DND-41 (cell line): ENCODE measurements at regions not wholly inside any gene's neighbourhood (a gene's known extent, or its start where the extent isn't known, plus 50 kb on each side); places are given as distances from the start of the nearest gene placed in this dataset.

ENCODE experiments used
- ATAC-seq: fragments of 200-7000 bp; cut with Tn5 transposase; 3 replicates; pipeline ENCODE4 v1.9.1; 2021; ENCODE audit warnings: low read depth; ENCODE audit not compliant: insufficient read depth
- DNase-seq: peaks from one replicate; pipeline ENCODE4 v3.0.0-alpha.2; 2020
- H2AFZ ChIP-seq: 2 replicates; pipeline ENCODE4 v1.6.0; 2012; ENCODE audit warnings: low read depth, low read length
- H3K27ac ChIP-seq: 2 replicates; pipeline ENCODE4 v1.5.1; 2012; ENCODE audit warnings: low read length, inconsistent platforms
- H3K27me3 ChIP-seq: fragments of 200-600 bp; sonication (generic); 2 replicates; pipeline ENCODE4 v1.6.0; 2012; ENCODE audit warnings: low read length, mild to moderate bottlenecking, inconsistent platforms; ENCODE audit not compliant: insufficient read depth, poor library complexity
- H3K36me3 ChIP-seq: 2 replicates; pipeline ENCODE4 v1.5.1; 2012; ENCODE audit warnings: low read length, inconsistent platforms; ENCODE audit not compliant: insufficient read depth
- H3K4me1 ChIP-seq: 2 replicates; pipeline ENCODE4 v1.5.1; 2012; ENCODE audit warnings: mild to moderate bottlenecking, low read length; ENCODE audit not compliant: insufficient read depth
- H3K4me2 ChIP-seq: 2 replicates; pipeline ENCODE4 v1.6.0; 2012; ENCODE audit warnings: mild to moderate bottlenecking, moderate library complexity, low read length, inconsistent platforms; ENCODE audit not compliant: insufficient read depth
- H3K4me3 ChIP-seq, 2 experiments: fragments of 200-600 bp in 1 of 2; shearing (Covaris generic) in 1 of 2; 2 replicates each; pipeline ENCODE4 v1.5.1; 2012 to 2016; ENCODE audit warnings: inconsistent platforms in 2 of 2, low read length in 2 of 2, mild to moderate bottlenecking in 2 of 2, low read depth in 1 of 2, moderate library complexity in 1 of 2
- H3K79me2 ChIP-seq: 2 replicates; pipeline ENCODE4 v1.6.0; 2012; ENCODE audit warnings: low read length, inconsistent platforms; ENCODE audit not compliant: insufficient read depth
- H3K9ac ChIP-seq: 2 replicates; pipeline ENCODE4 v1.6.0; 2012; ENCODE audit warnings: low read depth, mild to moderate bottlenecking, inconsistent platforms, low read length, moderate library complexity
- H3K9me3 ChIP-seq: 2 replicates; pipeline ENCODE4 v1.5.1; 2012; ENCODE audit warnings: low read length, moderate library complexity, mild to moderate bottlenecking, inconsistent platforms; ENCODE audit not compliant: insufficient read depth, severe bottlenecking
- H4K20me1 ChIP-seq: 2 replicates; pipeline ENCODE4 v1.6.0; 2012; ENCODE audit warnings: low read length; ENCODE audit not compliant: insufficient read depth
- CTCF ChIP-seq: IDR thresholded peaks from 2 replicates; pipeline ENCODE4 v1.5.1; 2012; ENCODE audit warnings: borderline replicate concordance, low read length, moderate library complexity, mild to moderate bottlenecking; ENCODE audit not compliant: poor library complexity, severe bottlenecking; ENCODE audit errors: extremely low read depth
- EZH2 ChIP-seq: IDR thresholded peaks from 3 replicates; pipeline ENCODE4 v1.6.1; 2012; ENCODE audit warnings: borderline replicate concordance, low read depth, mild to moderate bottlenecking, moderate library complexity, low read length, inconsistent platforms; ENCODE audit not compliant: severe bottlenecking

GRCh38 chr12:98408681-98409080 lies 106.7 kb upstream of the TMPO start:
- no peak for ATAC-seq
- Histone ChIP-seq H3K4me3 (no peak overlapping the region), H3K9me3 (peaks cover 3% of the 10 kb centered on the region), H3K27me3 (no peaks in the 10 kb centered on the region), H3K36me3 (no peaks in the 10 kb centered on the region), H3K9ac (no peak overlapping the region), H4K20me1 (no peaks in the 10 kb centered on the region), H3K79me2 (no peaks in the 10 kb centered on the region), H3K4me2 (no peak overlapping the region), H3K4me1 (peaks cover 9% of the 10 kb centered on the region), H2AFZ (no peak overlapping the region), H3K27ac (no peak overlapping the region)
- no peak for DNase-seq
- TF ChIP-seq EZH2 (no peak), CTCF (no peak)

DNA sequence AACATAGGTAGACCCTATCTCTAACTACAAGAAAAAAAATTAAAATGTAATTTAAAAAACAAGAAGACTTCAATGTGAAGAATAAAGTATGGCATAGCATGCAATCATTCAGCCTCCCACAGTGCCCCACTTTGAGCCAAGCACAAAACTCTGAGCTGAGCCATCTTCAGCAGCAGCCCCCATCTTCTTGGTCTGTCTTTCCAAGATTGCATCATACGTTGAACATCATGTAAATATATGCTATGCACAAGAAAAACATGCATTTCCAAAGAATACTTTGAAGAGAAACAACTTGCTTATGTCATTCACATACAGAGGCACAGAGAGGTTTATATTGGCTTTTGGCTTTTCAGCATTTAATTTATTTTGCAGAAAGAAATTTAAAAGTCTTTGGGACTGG lies 105.8 kb upstream of the TMPO start:
- Histone ChIP-seq H3K4me1 (peaks cover 2% of the 10 kb centered on the region; the same call in 1 of the 2 replicates), H3K36me3 (no peaks in the 10 kb centered on the region), H4K20me1 (no peaks in the 10 kb centered on the region), H3K27me3 (no peaks in the 10 kb centered on the region), H3K27ac (no peak overlapping the region), H3K9me3 (peaks cover 3% of the 10 kb centered on the region), H3K79me2 (no peaks in the 10 kb centered on the region), H3K9ac (no peak overlapping the region), H2AFZ (no peak overlapping the region), H3K4me3 (no peak overlapping the region), H3K4me2 (no peak overlapping the region)
- ATAC-seq (peak; percentile 47; the same call in 2 of the 3 replicates), DNase-seq (no peak)
- TF ChIP-seq CTCF = no peak
- TF ChIP-seq EZH2 = no peak

- Histone ChIP-seq H3K36me3 (no peaks in the 10 kb centered on the region), H3K27ac (no peak overlapping the region), H3K9ac (no peak overlapping the region), H3K4me3 (no peak overlapping the region), H3K4me2 (no peak overlapping the region), H3K79me2 (no peaks in the 10 kb centered on the region), H3K27me3 (no peaks in the 10 kb centered on the region), H2AFZ (no peak overlapping the region), H3K4me1 (peaks cover 2% of the 10 kb centered on the region; the same call in 1 of the 2 replicates), H3K9me3 (peaks cover 3% of the 10 kb centered on the region), H4K20me1 (no peaks in the 10 kb centered on the region)
- DNase-seq = no peak
- TF ChIP-seq EZH2 (no peak), CTCF (no peak)
- no peak for ATAC-seq
These were observed 105.0 kb upstream of the TMPO start for GRCh38 chr12:98410356-98410755.

DNA sequence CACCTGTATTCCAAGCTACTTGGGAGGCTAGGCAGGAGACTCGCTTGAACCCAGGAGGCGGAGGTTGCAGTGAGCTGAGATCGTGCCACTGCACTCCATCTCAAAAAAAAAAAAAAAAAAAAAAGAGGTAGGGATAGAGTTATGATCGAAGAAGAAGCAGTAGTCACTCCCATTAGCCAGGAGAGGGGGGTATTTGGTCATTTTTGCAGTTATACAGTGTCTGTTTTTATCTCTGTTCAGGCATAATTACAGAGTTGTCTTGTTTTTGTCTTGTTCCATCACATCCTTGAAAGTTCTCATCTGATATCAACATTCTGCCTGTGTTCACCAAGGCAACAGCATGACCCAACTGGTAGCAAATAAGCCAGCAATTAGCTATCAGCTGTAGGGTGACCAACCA lies 98.5 kb upstream of the TMPO start:
- H3K4me2 ChIP-seq = no peak overlapping the region
- DNase-seq (no peak), ATAC-seq (peak; percentile 40; the same call in 1 of the 3 replicates)
- no peak overlapping the region for H3K9ac ChIP-seq
- no peak overlapping the region for H2AFZ ChIP-seq
- no peaks in the 10 kb centered on the region for H3K4me1 ChIP-seq
- H3K36me3 ChIP-seq = no peaks in the 10 kb centered on the region
- no peaks in the 10 kb centered on the region for H4K20me1 ChIP-seq
- H3K27me3 ChIP-seq = no peaks in the 10 kb centered on the region
- no peak for TF ChIP-seq EZH2
- TF ChIP-seq CTCF = peak; percentile 19
- no peaks in the 10 kb centered on the region for H3K9me3 ChIP-seq
- no peak overlapping the region for H3K4me3 ChIP-seq
- H3K27ac ChIP-seq = no peak overlapping the region
- no peaks in the 10 kb centered on the region for H3K79me2 ChIP-seq
